K562 (cell line): ENCODE measurements at regions not wholly inside any gene's neighbourhood (a gene's known extent, or its start where the extent isn't known, plus 50 kb on each side); places are given as distances from the start of the nearest gene placed in this dataset.
A peak's percentile ranks its signal among the peaks of the same experiment; 100 is the strongest.

ENCODE experiments used
- CBFA2T3 ChIP-seq: fragments of 450-650 bp; IDR thresholded peaks from 2 replicates; pipeline ENCODE4 v1.6.1; 2017
- CHAMP1 ChIP-seq: fragments of 450-650 bp; IDR thresholded peaks from 2 replicates; pipeline ENCODE4 v1.6.1; 2016; ENCODE audit warnings: mild to moderate bottlenecking
- CLOCK ChIP-seq: fragments of 250-450 bp; sonication (Bioruptor Pico); IDR thresholded peaks from 2 replicates; pipeline ENCODE4 v1.4.0; 2020; ENCODE audit warnings: mild to moderate bottlenecking, moderate library complexity, borderline replicate concordance
- HEY1 ChIP-seq: fragments of 250-450 bp; sonication (Bioruptor Pico); IDR thresholded peaks from 2 replicates; pipeline ENCODE4 v1.5.0; 2020; ENCODE audit warnings: mild to moderate bottlenecking, moderate library complexity, borderline replicate concordance
- MEF2D ChIP-seq: conservative IDR thresholded peaks from 2 replicates; pipeline ENCODE4 v1.6.1; 2016; ENCODE audit warnings: low read depth, missing genetic modification characterization, missing compliant biosample characterization
- MEIS2 ChIP-seq: fragments of 450-650 bp; IDR thresholded peaks from 2 replicates; pipeline ENCODE4 v1.6.1; 2014; ENCODE audit warnings: mild to moderate bottlenecking; ENCODE audit not compliant: partially characterized antibody
- MTA3 ChIP-seq: fragments of 450-650 bp; formaldehyde crosslinking; IDR thresholded peaks from 2 replicates; pipeline ENCODE4 v1.6.1; 2017; ENCODE audit warnings: mild to moderate bottlenecking, borderline replicate concordance
- NCOA1 ChIP-seq: fragments of 450-650 bp; IDR thresholded peaks from 2 replicates; pipeline ENCODE4 v1.6.1; 2016; ENCODE audit warnings: low read depth
- NFIC ChIP-seq: fragments of 450-650 bp; IDR thresholded peaks from 2 replicates; pipeline ENCODE4 v1.6.1; 2017; ENCODE audit warnings: mild to moderate bottlenecking, inconsistent platforms
- NR1H2 ChIP-seq: sonication (generic); formaldehyde crosslinking; IDR thresholded peaks from 2 replicates; pipeline ENCODE4 v1.4.0; 2020; ENCODE audit warnings: mild to moderate bottlenecking, missing genetic modification reagents
- PKNOX1 ChIP-seq: fragments of 450-650 bp; IDR thresholded peaks from 2 replicates; pipeline ENCODE4 v1.6.1; 2016
- POLR2AphosphoS5 ChIP-seq: IDR thresholded peaks from 2 replicates; pipeline ENCODE4 v1.6.1; 2011; ENCODE audit warnings: mild to moderate bottlenecking, low read depth, low read length, moderate library complexity; ENCODE audit not compliant: control insufficient read depth, insufficient read depth
- RAD21 ChIP-seq, 2 experiments: fragments of 250-450 bp in 1 of 2; fragments of 450-650 bp in 1 of 2; sonication (Bioruptor Pico) in 1 of 2; formaldehyde crosslinking in 1 of 2; IDR thresholded peaks in 1 of 2; conservative IDR thresholded peaks in 1 of 2; 2 replicates each; pipeline versions ENCODE4 v1.4.0 to v1.8.0; 2020 to 2022; ENCODE audit warnings: mild to moderate bottlenecking in 2 of 2, moderate library complexity in 1 of 2
- TCF3 ChIP-seq: sonication (generic); formaldehyde crosslinking; IDR thresholded peaks from 2 replicates; pipeline ENCODE4 v1.4.0; 2020; ENCODE audit warnings: mild to moderate bottlenecking, missing genetic modification reagents
- XRCC4 ChIP-seq: IDR thresholded peaks from one replicate; pipeline ENCODE4 v1.6.1; 2011; ENCODE audit not compliant: insufficient read depth, insufficient read length; ENCODE audit errors: extremely low read depth
- ZNF174 ChIP-seq: fragments of 250-450 bp; sonication (Bioruptor Pico); IDR thresholded peaks from 2 replicates; pipeline ENCODE4 v1.4.0; 2020; ENCODE audit warnings: mild to moderate bottlenecking
- ZNF316 ChIP-seq: fragments of 450-650 bp; IDR thresholded peaks from 2 replicates; pipeline ENCODE4 v1.6.1; 2016
- ZNF444 ChIP-seq: fragments of 250-450 bp; sonication (Bioruptor Pico); IDR thresholded peaks from 2 replicates; pipeline ENCODE4 v1.4.0; 2020; ENCODE audit warnings: mild to moderate bottlenecking, moderate library complexity
- ZNF696 ChIP-seq: fragments of 250-450 bp; sonication (Bioruptor Pico); conservative IDR thresholded peaks from 2 replicates; pipeline ENCODE4 v1.4.0; 2020; ENCODE audit warnings: mild to moderate bottlenecking, moderate library complexity

- TF ChIP-seq POLR2AphosphoS5 (0 out of 2 replicates have a peak, but pooled peaks have one; percentile 18), ZNF444 (CRISPR knock-in tag) (no peak), NR1H2 (no peak), RAD21 (CRISPR knock-in tag; conservative IDR thresholded peaks at IDR 0.05 in 1 of 2, IDR thresholded peaks at IDR 0.05 in 1 of 2) (peak in 1 of 2 experiments; percentile 9; a peak in 1 of 4 replicates), ZNF174 (CRISPR knock-in tag) (no peak), MEIS2 (peak; percentile 95), XRCC4 (no peak), TCF3 (CRISPR knock-in tag) (peak; percentile 35; the same call in 1 of the 2 replicates), ZNF696 (CRISPR knock-in tag) (no peak), PKNOX1 (peak; percentile 85), MTA3 (no peak), CBFA2T3 (peak; percentile 72), HEY1 (CRISPR knock-in tag) (no peak), NFIC (peak; percentile 89), CLOCK (CRISPR knock-in tag) (no peak), MEF2D (tag) (no peak), ZNF316 (no peak), NCOA1 (no peak), CHAMP1 (no peak)
- TF ChIP-seq, all 486 proteins: peak for 15
Observed at GRCh38 chr2:195322324-195322723, 334.7 kb upstream of the SLC39A10 start (continued).
